ENCODE measurements at regions not wholly inside any gene's neighbourhood (a gene's known extent, or its start where the extent isn't known, plus 50 kb on each side); places are given as distances from the start of the nearest gene placed in this dataset.

- no peaks in the 10 kb centered on the region for H3K79me2 ChIP-seq (ENCODE audit: insufficient read depth, low read length)
- no peaks in the 10 kb centered on the region for H3K9me2 ChIP-seq (replicated peaks; ENCODE audit: insufficient read depth, low read length)
- H3K9me3 ChIP-seq (ENCODE audit: insufficient read depth, low read length) = no peaks in the 10 kb centered on the region
- no peak for TF ChIP-seq EZH2phosphoT487 (conservative IDR thresholded peaks at IDR 0.05; ENCODE audit: low read length)
- no peak for TF ChIP-seq CTCF (IDR thresholded peaks at IDR 0.05; ENCODE audit: insufficient read depth, low read length, poor library complexity, severe bottlenecking)
- H4K20me1 ChIP-seq (ENCODE audit: low read depth, low read length) = no peaks in the 10 kb centered on the region
- no peaks in the 10 kb centered on the region for H3F3A ChIP-seq (ENCODE audit: insufficient read depth)
- no peaks in the 10 kb centered on the region for H3K27me3 ChIP-seq (ENCODE audit: low read length)
- no peak overlapping the region for H3K4me2 ChIP-seq (ENCODE audit: low read depth, low read length, poor library complexity, severe bottlenecking)
- no peaks in the 10 kb centered on the region for H3K36me3 ChIP-seq (ENCODE audit: low read length)
- no peak overlapping the region for H3K27ac ChIP-seq (ENCODE audit: low read depth, low read length)
- H3K9ac ChIP-seq (ENCODE audit: low read length) = no peak overlapping the region
- H2AFZ ChIP-seq (ENCODE audit: low read depth, low read length, severe bottlenecking) = no peak overlapping the region
- no peak overlapping the region for H3K4me3 ChIP-seq (ENCODE audit: insufficient read depth, low read length, poor library complexity, severe bottlenecking)
Observed at GRCh38 chr20:51187261-51187660, 164.4 kb upstream of the KCNG1 start.

GRCh38 chr20:51185861-51186260 lies 163.0 kb upstream of the KCNG1 start:
- H3K27me3 ChIP-seq (ENCODE audit: low read length) = no peaks in the 10 kb centered on the region

GRCh38 chr20:51185277-51185676 lies 162.4 kb upstream of the KCNG1 start:
- TF ChIP-seq CTCF (IDR thresholded peaks at IDR 0.05; ENCODE audit: insufficient read depth, low read length, poor library complexity, severe bottlenecking) = no peak
- TF ChIP-seq EZH2phosphoT487 (conservative IDR thresholded peaks at IDR 0.05; ENCODE audit: low read length) = no peak

More at GRCh38 chr20:51185861-51186260, 163.0 kb upstream of the KCNG1 start:
- Histone ChIP-seq H3K9me2 (replicated peaks; ENCODE audit: insufficient read depth, low read length) (no peaks in the 10 kb centered on the region), H3K9me3 (ENCODE audit: insufficient read depth, low read length) (no peaks in the 10 kb centered on the region), H2AFZ (ENCODE audit: low read depth, low read length, severe bottlenecking) (no peak overlapping the region), H3F3A (ENCODE audit: insufficient read depth) (no peaks in the 10 kb centered on the region), H4K20me1 (ENCODE audit: low read depth, low read length) (no peaks in the 10 kb centered on the region), H3K4me2 (ENCODE audit: low read depth, low read length, poor library complexity, severe bottlenecking) (no peak overlapping the region), H3K4me3 (ENCODE audit: insufficient read depth, low read length, poor library complexity, severe bottlenecking) (no peak overlapping the region), H3K36me3 (ENCODE audit: low read length) (no peaks in the 10 kb centered on the region), H3K9ac (ENCODE audit: low read length) (no peak overlapping the region), H3K79me2 (ENCODE audit: insufficient read depth, low read length) (no peaks in the 10 kb centered on the region), H3K27ac (ENCODE audit: low read depth, low read length) (no peak overlapping the region)
- TF ChIP-seq CTCF (IDR thresholded peaks at IDR 0.05; ENCODE audit: insufficient read depth, low read length, poor library complexity, severe bottlenecking) (no peak), EZH2phosphoT487 (conservative IDR thresholded peaks at IDR 0.05; ENCODE audit: low read length) (no peak)

More at GRCh38 chr20:51185277-51185676, 162.4 kb upstream of the KCNG1 start:
- H3K27ac ChIP-seq (ENCODE audit: low read depth, low read length) = no peak overlapping the region
- no peaks in the 10 kb centered on the region for H3K9me2 ChIP-seq (replicated peaks; ENCODE audit: insufficient read depth, low read length)
- no peak overlapping the region for H3K4me2 ChIP-seq (ENCODE audit: low read depth, low read length, poor library complexity, severe bottlenecking)
- H3K27me3 ChIP-seq (ENCODE audit: low read length) = no peaks in the 10 kb centered on the region
- H3K4me3 ChIP-seq (ENCODE audit: insufficient read depth, low read length, poor library complexity, severe bottlenecking) = no peak overlapping the region
- no peak overlapping the region for H2AFZ ChIP-seq (ENCODE audit: low read depth, low read length, severe bottlenecking)
- no peaks in the 10 kb centered on the region for H3K36me3 ChIP-seq (ENCODE audit: low read length)
- H4K20me1 ChIP-seq (ENCODE audit: low read depth, low read length) = no peaks in the 10 kb centered on the region
- no peaks in the 10 kb centered on the region for H3K9me3 ChIP-seq (ENCODE audit: insufficient read depth, low read length)
- H3K9ac ChIP-seq (ENCODE audit: low read length) = no peak overlapping the region
- H3K79me2 ChIP-seq (ENCODE audit: insufficient read depth, low read length) = no peaks in the 10 kb centered on the region
- no peaks in the 10 kb centered on the region for H3F3A ChIP-seq (ENCODE audit: insufficient read depth)

Measured in SU-DHL-6 (cell line).